ENCODE measurements at regions not wholly inside any gene's neighbourhood (a gene's known extent, or its start where the extent isn't known, plus 50 kb on each side); places are given as distances from the start of the nearest gene placed in this dataset.
"Not testable (repeated sequence)": the region's sequence is repeated elsewhere in the genome, so short reads cannot be mapped to it uniquely, and the experiment has no call there.

GRCh38 chr16:75948441-75948840 is 222.2 kb upstream of the CPHXL start:
- no peak for TF ChIP-seq CTCF (IDR thresholded peaks at IDR 0.05)
- intact Hi-C loops (cut with DNase I) = no loop called here
- Histone ChIP-seq H3K4me3 (no peak overlapping the region), H3K9me3 (no peaks in the 10 kb centered on the region), H3K9ac (ENCODE audit: low read depth in 2 of 2, low read length in 2 of 2) (no peak overlapping the region), H3K36me3 (no peaks in the 10 kb centered on the region), H3K4me1 (no peaks in the 10 kb centered on the region), H3K27ac (no peak overlapping the region), H3K27me3 (no peaks in the 10 kb centered on the region)
- DNase-seq = no peak

GRCh38 chr16:75948886-75949285 is 222.6 kb upstream of the CPHXL start:
- DNase-seq = no peak
- Histone ChIP-seq H3K4me1 (no peaks in the 10 kb centered on the region), H3K27ac (no peak overlapping the region), H3K4me3 (no peak overlapping the region), H3K36me3 (no peaks in the 10 kb centered on the region), H3K9me3 (no peaks in the 10 kb centered on the region), H3K27me3 (no peaks in the 10 kb centered on the region), H3K9ac (ENCODE audit: low read depth in 2 of 2, low read length in 2 of 2) (no peak overlapping the region)
- intact Hi-C loops (cut with DNase I) = no loop called here
- no peak for TF ChIP-seq CTCF (IDR thresholded peaks at IDR 0.05)

GRCh38 chr16:75952124-75952523 is 225.8 kb upstream of the CPHXL start:
- no peak overlapping the region for H3K4me3 ChIP-seq
- DNase-seq = no peak
- no peak overlapping the region for H3K27ac ChIP-seq
- no peaks in the 10 kb centered on the region for H3K9me3 ChIP-seq
- no peak overlapping the region for H3K9ac ChIP-seq (ENCODE audit: low read depth in 2 of 2, low read length in 2 of 2)
- H3K27me3 ChIP-seq = no peaks in the 10 kb centered on the region
- no peaks in the 10 kb centered on the region for H3K4me1 ChIP-seq
- intact Hi-C loops (cut with DNase I) = no loop called here
- no peaks in the 10 kb centered on the region for H3K36me3 ChIP-seq
- TF ChIP-seq CTCF (IDR thresholded peaks at IDR 0.05) = no peak

- intact Hi-C loops (cut with DNase I) = no loop called here
Measured at GRCh38 chr16:75957870-75958269, 231.6 kb upstream of the CPHXL start.

GRCh38 chr16:75965504-75966374 is 239.4 kb upstream of the CPHXL start:
- TF ChIP-seq CTCF (IDR thresholded peaks at IDR 0.05) = no peak
- Histone ChIP-seq H3K4me1 (no peaks in the 10 kb centered on the region), H3K9me3 (no peaks in the 10 kb centered on the region), H3K9ac (ENCODE audit: low read depth in 2 of 2, low read length in 2 of 2) (no peak overlapping the region), H3K36me3 (no peaks in the 10 kb centered on the region), H3K27me3 (no peaks in the 10 kb centered on the region), H3K27ac (no peak overlapping the region), H3K4me3 (no peak overlapping the region)
- no peak for DNase-seq
- intact Hi-C loops (cut with DNase I) = no loop called here

More at GRCh38 chr16:75957870-75958269, 231.6 kb upstream of the CPHXL start:
- H3K4me3 ChIP-seq = no peak overlapping the region
- H3K9ac ChIP-seq (ENCODE audit: low read depth in 2 of 2, low read length in 2 of 2) = no peak overlapping the region
- no peaks in the 10 kb centered on the region for H3K9me3 ChIP-seq
- no peak for TF ChIP-seq CTCF (IDR thresholded peaks at IDR 0.05)
- H3K27me3 ChIP-seq = no peaks in the 10 kb centered on the region
- no peak overlapping the region for H3K27ac ChIP-seq
- no peaks in the 10 kb centered on the region for H3K4me1 ChIP-seq
- no peaks in the 10 kb centered on the region for H3K36me3 ChIP-seq
- no peak for DNase-seq

GRCh38 chr16:75969120-75969519 is 242.8 kb upstream of the CPHXL start:
- H3K36me3 ChIP-seq; DNase-seq; H3K4me1 ChIP-seq; intact Hi-C loops (cut with DNase I); H3K27me3 ChIP-seq; H3K9me3 ChIP-seq; H3K27ac ChIP-seq; H3K9ac ChIP-seq (ENCODE audit: low read depth in 2 of 2, low read length in 2 of 2); H3K4me3 ChIP-seq: not testable (repeated sequence)

Data from colonic mucosa (tissue), 4 donors.